CD1c-positive myeloid dendritic cell (primary cell): ENCODE measurements at regions not wholly inside any gene's neighbourhood (a gene's known extent, or its start where the extent isn't known, plus 50 kb on each side); places are given as distances from the start of the nearest gene placed in this dataset.
"Not testable (repeated sequence)": the region's sequence is repeated elsewhere in the genome, so short reads cannot be mapped to it uniquely, and the experiment has no call there.

Source experiments
- DNase-seq: peaks from one replicate; pipeline ENCODE4 v3.0.0-alpha.2; 2016; ENCODE audit errors: extremely low spot score

GRCh38 chr12:75764091-75764841 lies 252.9 kb upstream of the KRR1 start:
- no peak for DNase-seq

DNA sequence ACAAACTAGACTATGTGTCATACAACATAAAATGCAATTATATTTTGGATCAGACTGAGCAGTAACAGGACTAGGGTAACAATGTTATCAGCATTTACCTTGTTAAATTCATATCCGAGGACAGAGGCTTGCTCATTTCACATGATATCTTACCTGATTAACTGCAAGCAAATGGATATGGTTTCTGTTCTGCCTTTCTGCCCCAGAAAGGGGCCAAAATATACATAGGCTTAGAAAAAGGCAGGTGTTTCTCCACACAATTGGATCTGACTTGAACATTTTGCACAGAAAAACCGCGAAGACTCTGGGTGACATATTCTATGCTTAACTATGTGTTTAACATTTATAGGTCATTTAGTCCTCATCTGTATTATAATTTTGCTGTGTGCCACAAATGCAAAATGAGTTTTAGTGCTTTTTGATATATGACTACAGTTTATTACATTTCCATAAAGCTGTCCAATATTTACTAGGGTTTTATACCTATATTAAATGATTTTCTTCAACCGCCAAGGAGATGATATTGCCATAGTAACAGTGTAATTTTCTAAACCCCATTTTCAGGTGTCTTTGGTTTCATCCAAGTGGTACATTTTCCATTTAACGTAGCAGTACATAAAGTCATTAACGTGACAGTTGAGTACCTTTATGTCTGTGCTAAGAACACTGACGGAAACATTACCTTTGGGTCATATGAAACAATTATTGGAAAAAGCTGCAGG lies 249.3 kb upstream of the KRR1 start:
- no peak for DNase-seq

DNA sequence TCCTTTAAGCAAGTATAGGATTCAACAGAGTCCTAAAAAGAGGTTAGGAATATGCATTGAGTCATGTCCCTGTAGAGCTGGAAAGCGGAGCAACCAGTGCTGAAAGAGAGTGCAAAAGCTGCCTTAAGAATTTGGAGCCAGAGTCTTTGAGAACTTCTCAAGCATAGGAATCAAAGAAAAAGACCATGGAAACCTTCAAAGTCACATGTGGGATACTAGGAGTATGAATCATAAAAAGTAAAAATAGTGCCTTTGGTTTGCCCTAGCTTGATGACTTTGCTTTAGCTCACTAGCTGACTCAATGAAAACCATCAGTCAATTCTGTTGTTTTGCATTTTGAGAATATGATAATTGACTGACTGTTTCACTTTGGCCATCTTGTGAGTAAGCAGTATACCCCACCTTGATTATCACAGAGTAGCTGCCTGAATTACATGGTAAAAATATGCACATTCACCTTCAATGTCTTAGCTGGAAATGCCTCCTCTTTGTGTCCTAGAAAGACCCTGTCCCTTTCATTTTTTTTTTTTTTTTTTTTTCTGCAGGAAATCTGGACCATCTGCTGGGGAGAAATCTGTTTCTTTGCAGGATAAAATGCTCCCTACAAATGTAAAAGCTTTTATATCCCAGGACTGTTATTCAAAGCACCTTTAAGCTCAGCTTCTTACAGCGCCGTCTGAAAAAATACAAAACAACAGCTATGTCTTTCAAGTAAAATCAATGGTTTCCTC lies 248.6 kb upstream of the KRR1 start:
- no peak for DNase-seq

GRCh38 chr12:75759196-75759595 lies 247.8 kb upstream of the KRR1 start:
- DNase-seq, result no peak

- DNase-seq, result no peak
These were observed 245.4 kb upstream of the KRR1 start for GRCh38 chr12:75756771-75757170.

GRCh38 chr12:75756111-75756510 lies 244.7 kb upstream of the KRR1 start:
- no peak for DNase-seq

GRCh38 chr12:75754698-75755097 lies 243.3 kb upstream of the KRR1 start:
- DNase-seq, result no peak

DNA sequence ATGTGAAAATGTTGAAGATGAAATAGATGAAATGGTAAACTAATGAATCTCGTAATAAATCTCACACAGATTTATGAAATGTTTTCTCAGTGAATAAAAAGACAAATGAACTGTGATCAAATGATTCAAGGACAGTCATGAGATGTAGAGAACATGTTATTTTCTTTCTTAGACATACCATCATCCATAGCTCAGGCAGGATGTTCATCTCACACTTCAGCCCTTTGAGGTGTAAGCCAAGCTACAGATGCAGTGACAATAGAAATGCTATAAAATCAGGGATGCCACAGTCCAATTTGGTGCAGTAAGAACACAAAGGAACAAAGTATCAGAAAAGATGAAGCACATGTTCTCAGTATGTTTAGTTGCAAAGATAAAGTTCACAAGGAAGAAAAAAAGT lies 242.7 kb upstream of the KRR1 start:
- no peak for DNase-seq

DNA sequence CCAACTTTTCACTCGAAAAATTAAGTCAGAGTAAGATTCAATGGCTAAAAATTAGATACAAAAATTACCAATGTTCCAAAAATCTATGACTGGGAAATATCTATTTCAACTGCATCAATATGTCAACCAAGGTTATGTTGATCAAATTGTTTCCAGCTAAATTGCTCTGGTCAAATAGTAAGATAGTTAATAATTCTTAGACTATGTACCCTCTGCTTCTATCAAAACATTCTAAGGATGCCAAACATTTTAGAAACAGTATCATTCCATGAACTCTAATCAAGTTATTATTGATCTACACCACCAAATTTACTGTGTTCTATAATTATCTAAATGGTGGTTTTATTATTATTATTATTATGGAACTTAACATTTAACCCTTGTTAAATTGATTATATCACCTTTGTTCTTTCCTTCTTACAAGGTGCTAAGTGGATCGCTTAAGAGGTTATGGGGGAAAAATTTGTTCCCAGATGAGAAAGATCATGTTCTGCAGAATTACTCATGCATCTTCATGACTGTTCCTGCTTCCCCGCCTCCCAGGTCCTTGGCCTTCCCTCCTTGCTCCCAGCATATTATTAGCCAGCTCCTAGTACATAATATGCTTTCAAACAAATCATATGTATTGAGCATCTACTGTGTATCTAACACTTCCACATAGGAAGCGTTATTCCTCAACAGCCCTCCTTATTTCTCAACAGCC lies 240.5 kb upstream of the KRR1 start:
- DNase-seq, result no peak

DNA sequence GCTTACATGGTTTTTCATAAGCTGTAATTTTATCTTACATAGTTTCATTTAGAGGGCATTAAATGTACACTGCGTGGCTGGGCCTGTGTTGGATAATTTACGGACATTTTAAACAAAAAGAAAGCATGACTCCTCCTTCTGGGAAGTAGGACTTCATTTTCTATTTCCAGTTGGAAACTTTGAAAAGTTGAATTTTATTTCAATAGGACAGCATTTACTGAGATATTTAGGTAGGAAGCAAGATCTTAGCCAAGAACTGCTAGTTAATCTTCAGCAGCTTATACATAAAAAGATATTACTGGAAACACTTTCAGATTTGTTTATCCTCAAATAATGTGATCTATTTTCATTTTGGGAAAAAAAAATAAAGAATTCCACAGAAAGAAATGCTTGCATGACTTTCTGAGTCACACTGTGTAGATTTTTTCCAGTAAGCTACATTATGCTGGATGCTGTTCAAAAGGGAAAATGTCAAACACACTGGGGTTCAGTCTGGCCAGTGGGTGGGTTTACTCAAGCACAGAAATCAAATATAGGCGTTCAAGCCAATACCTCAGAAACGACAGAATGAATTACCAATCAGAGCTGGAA lies 239.4 kb upstream of the KRR1 start:
- DNase-seq, result no peak

- DNase-seq, result not testable (repeated sequence)
These were observed 237.6 kb upstream of the KRR1 start for GRCh38 chr12:75748990-75749389.

- no peak for DNase-seq
These were observed 236.7 kb upstream of the KRR1 start for GRCh38 chr12:75748136-75748535.

DNA sequence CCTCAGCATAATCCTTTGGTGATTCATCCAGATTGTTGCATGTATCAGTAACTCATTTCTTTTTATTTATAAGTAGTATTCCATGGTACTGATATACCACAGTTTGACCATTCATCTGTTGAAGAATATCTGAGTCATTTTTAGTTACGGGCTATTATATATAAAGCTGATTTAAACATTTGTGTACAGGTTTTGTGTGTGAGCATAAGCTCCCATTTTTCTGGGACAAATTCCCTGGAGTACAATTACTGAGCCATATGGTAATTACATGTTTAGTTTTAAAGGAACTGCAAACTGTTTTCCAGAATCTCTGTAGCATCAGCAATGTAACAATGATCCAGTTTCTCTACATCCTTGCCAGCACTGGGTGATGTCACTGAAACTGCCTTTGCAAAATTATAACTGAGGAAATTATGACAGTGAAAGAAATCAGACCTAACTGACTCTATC lies 236.2 kb upstream of the KRR1 start:
- no peak for DNase-seq

GRCh38 chr12:75746621-75747020 lies 235.2 kb upstream of the KRR1 start:
- no peak for DNase-seq

GRCh38 chr12:75744607-75745256 lies 233.3 kb upstream of the KRR1 start:
- no peak for DNase-seq

DNA sequence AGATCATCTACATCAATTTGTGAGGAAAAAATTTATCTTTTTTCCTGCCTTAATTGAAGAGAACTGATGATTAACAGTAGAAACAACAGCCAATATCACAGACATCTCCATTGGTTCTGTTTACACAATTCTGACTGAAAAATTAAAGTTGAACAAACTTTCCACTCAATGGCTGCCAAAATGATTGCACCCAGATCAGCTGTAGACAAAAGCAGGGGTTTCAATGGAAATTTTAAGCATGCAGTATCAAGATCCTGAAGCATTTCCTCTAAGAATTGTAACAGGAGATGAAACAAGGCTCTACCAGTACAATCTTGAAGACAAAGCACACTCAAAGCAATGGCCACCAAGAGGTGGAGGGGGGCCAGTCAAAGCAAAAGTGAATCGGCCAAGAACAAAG lies 231.6 kb upstream of the KRR1 start:
- no peak for DNase-seq

DNA sequence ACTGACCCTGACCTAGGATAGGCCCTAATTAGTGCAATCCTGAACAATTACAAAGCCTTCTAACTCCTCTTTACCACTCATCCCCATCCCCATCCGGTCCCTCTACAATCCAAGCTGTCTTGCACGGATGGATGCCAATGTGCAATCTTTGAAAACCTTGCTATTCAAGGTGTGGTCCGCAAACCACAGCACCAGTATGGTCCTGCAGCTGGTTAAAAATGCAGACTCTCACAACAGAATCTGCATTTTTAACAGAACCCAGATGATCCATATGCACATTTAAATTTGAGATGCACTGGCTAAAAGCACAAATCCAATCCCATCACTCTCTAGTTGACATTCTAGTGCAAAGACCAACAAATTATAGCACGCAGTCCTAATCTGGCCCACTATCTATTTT lies 230.6 kb upstream of the KRR1 start:
- no peak for DNase-seq

- DNase-seq, result peak; percentile 55
These were observed 228.5 kb upstream of the KRR1 start for GRCh38 chr12:75739912-75740311.

DNA sequence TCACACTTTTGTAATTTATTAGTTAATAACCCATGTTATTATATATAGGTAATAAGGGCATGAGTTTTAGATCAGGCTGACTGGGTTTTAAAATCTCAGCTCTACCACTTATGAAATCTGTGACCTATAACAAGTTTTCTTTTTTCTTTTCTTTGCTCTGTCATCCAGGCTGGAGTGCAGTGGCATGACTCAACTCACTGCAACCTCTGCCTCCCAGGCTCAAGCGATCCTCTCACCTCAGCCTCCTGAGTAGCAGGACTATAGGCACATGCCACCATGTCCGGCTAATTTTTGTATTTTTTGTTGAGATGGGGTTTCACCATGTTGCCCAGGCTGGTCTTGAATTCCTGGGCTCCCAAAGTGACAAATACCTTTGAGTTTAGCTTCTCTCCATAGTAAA lies 227.7 kb upstream of the KRR1 start:
- DNase-seq, result not testable (repeated sequence)

DNA sequence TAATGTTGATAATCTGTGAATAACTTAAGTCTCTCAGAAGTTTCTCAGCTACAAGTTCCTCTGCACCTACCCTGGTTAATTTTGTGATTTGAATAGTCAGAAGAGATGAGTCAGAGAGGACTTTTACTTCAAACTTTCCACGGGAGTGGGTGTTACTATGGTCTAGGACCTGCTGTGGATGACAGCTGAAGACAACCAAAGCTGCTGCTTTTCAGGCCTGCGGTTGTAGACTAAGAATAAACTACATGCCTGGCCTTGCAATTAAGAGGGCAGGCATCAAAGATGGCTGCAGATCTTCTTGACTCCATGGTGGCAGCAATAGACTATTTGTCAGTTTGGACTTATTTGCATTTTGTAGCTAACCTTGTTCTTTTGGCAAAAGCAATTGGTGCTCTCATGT lies 227.1 kb upstream of the KRR1 start:
- DNase-seq, result peak; percentile 25

DNA sequence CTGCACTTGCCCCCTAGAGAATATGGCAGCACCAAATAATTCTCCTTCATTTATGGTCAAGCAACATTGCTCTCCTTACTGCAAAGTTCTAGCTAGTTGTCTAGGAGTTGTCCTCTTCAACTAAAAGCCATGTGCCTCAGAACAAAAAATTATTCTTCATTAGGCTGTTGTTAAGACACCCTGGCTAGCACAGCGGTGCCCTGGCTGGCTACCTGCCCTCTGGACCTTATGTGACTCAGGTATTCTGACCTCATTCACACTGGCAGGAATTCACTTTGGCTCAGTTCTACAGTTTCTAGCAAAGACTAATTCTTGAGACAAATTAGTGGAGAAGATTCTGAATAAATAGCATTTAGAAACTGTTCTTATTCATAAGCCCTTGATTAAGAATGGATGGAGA lies 224.4 kb upstream of the KRR1 start:
- DNase-seq, result no peak
